ENCODE measurements at regions not wholly inside any gene's neighbourhood (a gene's known extent, or its start where the extent isn't known, plus 50 kb on each side); places are given as distances from the start of the nearest gene placed in this dataset.
A peak's percentile ranks its signal among the peaks of the same experiment; 100 is the strongest.

- Histone ChIP-seq H3K9me3 (ENCODE audit: control insufficient read depth in 2 of 3, insufficient read depth in 1 of 3, low read length in 3 of 3) (no peaks in the 10 kb centered on the region), H3K9ac (ENCODE audit: low read length in 3 of 3) (no peak overlapping the region), H3K36me3 (ENCODE audit: control insufficient read depth in 2 of 3, insufficient read depth in 3 of 3, low read length in 3 of 3) (no peaks in the 10 kb centered on the region), H3K27ac (ENCODE audit: low read depth in 2 of 2, low read length in 2 of 2) (no peak overlapping the region), H3K4me1 (ENCODE audit: control insufficient read depth in 2 of 3, insufficient read depth in 2 of 3, low read depth in 1 of 3, low read length in 3 of 3) (peaks cover 0 to 3% (median 0%) of the 10 kb centered on the region in 3 donors), H3K27me3 (ENCODE audit: control insufficient read depth, insufficient read depth, low read length) (no peaks in the 10 kb centered on the region), H3K4me3 (ENCODE audit: low read length in 3 of 3) (no peak overlapping the region)
- TF ChIP-seq CTCF (IDR thresholded peaks at IDR 0.05; ENCODE audit: borderline replicate concordance, extremely low read depth, insufficient read depth), result no peak
- DNase-seq, result peak in 1 of 5 donors; percentile 19
- no peak for FAIRE-seq
- intact Hi-C loops (cut with DNase I), result no loop called here
Measured at GRCh38 chr11:95545116-95545875, 244.3 kb downstream of the FAM76B start.

- Histone ChIP-seq H3K36me3 (ENCODE audit: control insufficient read depth in 2 of 3, insufficient read depth in 3 of 3, low read length in 3 of 3) (no peaks in the 10 kb centered on the region), H3K9me3 (ENCODE audit: control insufficient read depth in 2 of 3, insufficient read depth in 1 of 3, low read length in 3 of 3) (no peaks in the 10 kb centered on the region), H3K4me1 (ENCODE audit: control insufficient read depth in 2 of 3, insufficient read depth in 2 of 3, low read depth in 1 of 3, low read length in 3 of 3) (no peaks in the 10 kb centered on the region), H3K4me3 (ENCODE audit: low read length in 3 of 3) (no peak overlapping the region), H3K27me3 (ENCODE audit: control insufficient read depth, insufficient read depth, low read length) (no peaks in the 10 kb centered on the region), H3K9ac (ENCODE audit: low read length in 3 of 3) (no peak overlapping the region), H3K27ac (ENCODE audit: low read depth in 2 of 2, low read length in 2 of 2) (no peak overlapping the region)
- no peak for FAIRE-seq
- no peak for TF ChIP-seq CTCF (IDR thresholded peaks at IDR 0.05; ENCODE audit: borderline replicate concordance, extremely low read depth, insufficient read depth)
- no peak for DNase-seq
- intact Hi-C loops (cut with DNase I), result no loop called here
Measured at GRCh38 chr11:95544095-95544856, 245.3 kb downstream of the FAM76B start.

GRCh38 chr11:95542868-95543551, 246.6 kb downstream of the FAM76B start:
- no peak for TF ChIP-seq CTCF (IDR thresholded peaks at IDR 0.05; ENCODE audit: borderline replicate concordance, extremely low read depth, insufficient read depth)
- Histone ChIP-seq H3K4me3 (ENCODE audit: low read length in 3 of 3) (no peak overlapping the region), H3K9me3 (ENCODE audit: control insufficient read depth in 2 of 3, insufficient read depth in 1 of 3, low read length in 3 of 3) (no peaks in the 10 kb centered on the region), H3K9ac (ENCODE audit: low read length in 3 of 3) (no peak overlapping the region), H3K36me3 (ENCODE audit: control insufficient read depth in 2 of 3, insufficient read depth in 3 of 3, low read length in 3 of 3) (no peaks in the 10 kb centered on the region), H3K4me1 (ENCODE audit: control insufficient read depth in 2 of 3, insufficient read depth in 2 of 3, low read depth in 1 of 3, low read length in 3 of 3) (no peaks in the 10 kb centered on the region), H3K27me3 (ENCODE audit: control insufficient read depth, insufficient read depth, low read length) (no peaks in the 10 kb centered on the region), H3K27ac (ENCODE audit: low read depth in 2 of 2, low read length in 2 of 2) (no peak overlapping the region)
- intact Hi-C loops (cut with DNase I), result no loop called here
- DNase-seq (no peak), FAIRE-seq (no peak)
